NOMO-1 treated with DMSO at 0.1 percent for 48 hours (cell line): ENCODE measurements at regions not wholly inside any gene's neighbourhood (a gene's known extent, or its start where the extent isn't known, plus 50 kb on each side); places are given as distances from the start of the nearest gene placed in this dataset.
"Not testable (repeated sequence)": the region's sequence is repeated elsewhere in the genome, so short reads cannot be mapped to it uniquely, and the experiment has no call there.

Source experiments
- DNase-seq: peaks from one replicate; lab custom pipeline; 2025; ENCODE audit not compliant: unreplicated experiment; lab: John Stamatoyannopoulos, UW

GRCh38 chr5:93226202-93226735 lies 354.8 kb downstream of the NR2F1-AS1 start:
- DNase-seq = no peak

- DNase-seq = no peak
These were observed 355.3 kb downstream of the NR2F1-AS1 start for GRCh38 chr5:93225748-93226147.

- no peak for DNase-seq
These were observed 356.4 kb downstream of the NR2F1-AS1 start for GRCh38 chr5:93224624-93225023.

GRCh38 chr5:93221773-93222172 lies 359.2 kb downstream of the NR2F1-AS1 start:
- no peak for DNase-seq

- no peak for DNase-seq
These were observed 360.6 kb downstream of the NR2F1-AS1 start for GRCh38 chr5:93220431-93220830.

- no peak for DNase-seq
These were observed 361.3 kb downstream of the NR2F1-AS1 start for GRCh38 chr5:93219641-93220145.

- not testable (repeated sequence) for DNase-seq
These were observed 367.8 kb downstream of the NR2F1-AS1 start for GRCh38 chr5:93213111-93213794.

- DNase-seq = no peak
These were observed 371.5 kb downstream of the NR2F1-AS1 start for GRCh38 chr5:93209476-93209875.

GRCh38 chr5:93208141-93208751 lies 372.8 kb downstream of the NR2F1-AS1 start:
- DNase-seq = no peak

- no peak for DNase-seq
These were observed 374.8 kb downstream of the NR2F1-AS1 start for GRCh38 chr5:93206203-93206602.

- no peak for DNase-seq
These were observed 380.0 kb downstream of the NR2F1-AS1 start for GRCh38 chr5:93201061-93201460.

GRCh38 chr5:93196986-93197385 lies 384.0 kb downstream of the NR2F1-AS1 start:
- no peak for DNase-seq

GRCh38 chr5:93193431-93194347 lies 387.3 kb downstream of the NR2F1-AS1 start:
- no peak for DNase-seq

- no peak for DNase-seq
These were observed 388.3 kb downstream of the NR2F1-AS1 start for GRCh38 chr5:93192683-93193082.

- no peak for DNase-seq
These were observed 388.9 kb downstream of the NR2F1-AS1 start for GRCh38 chr5:93192087-93192486.

GRCh38 chr5:93191035-93191817 lies 389.8 kb downstream of the NR2F1-AS1 start:
- no peak for DNase-seq

- no peak for DNase-seq
These were observed 391.3 kb downstream of the NR2F1-AS1 start for GRCh38 chr5:93189707-93190120.

- no peak for DNase-seq
These were observed 392.0 kb downstream of the NR2F1-AS1 start for GRCh38 chr5:93188876-93189485.

- no peak for DNase-seq
These were observed 394.8 kb downstream of the NR2F1-AS1 start for GRCh38 chr5:93186076-93186682.

GRCh38 chr5:93184041-93184440 lies 397.0 kb downstream of the NR2F1-AS1 start:
- DNase-seq = no peak
